ENCODE measurements at regions not wholly inside any gene's neighbourhood (a gene's known extent, or its start where the extent isn't known, plus 50 kb on each side); places are given as distances from the start of the nearest gene placed in this dataset.

DNA sequence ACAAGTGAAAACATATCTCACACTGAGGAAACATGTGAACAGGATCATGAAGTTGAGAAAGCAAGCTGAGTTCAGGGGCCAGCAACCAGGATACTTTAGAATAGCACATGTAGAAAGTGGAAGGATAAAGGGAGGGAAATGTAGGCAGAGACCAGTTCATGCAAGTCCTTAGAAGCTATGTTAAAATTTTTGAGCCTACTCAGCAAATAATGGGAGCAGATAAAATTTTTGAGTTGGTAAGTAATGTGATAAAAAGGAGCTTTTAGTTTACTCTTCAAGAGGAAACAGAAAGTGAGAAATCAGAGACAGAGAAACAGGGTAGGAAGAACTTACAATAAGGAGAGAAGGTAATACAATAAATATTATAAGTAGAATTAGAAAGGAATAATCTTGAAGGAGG, 105.6 kb upstream of the ZBTB20 start:
- TF ChIP-seq CTCF (IDR thresholded peaks at IDR 0.05) (no peak), POLR2A (IDR thresholded peaks at IDR 0.05) (no peak)

All from esophagus squamous epithelium (tissue), 4 donors.